Brain microvascular endothelial cell (primary cell): ENCODE measurements at regions not wholly inside any gene's neighbourhood (a gene's known extent, or its start where the extent isn't known, plus 50 kb on each side); places are given as distances from the start of the nearest gene placed in this dataset.

Experiments
- DNase-seq: peaks from one replicate; pipeline ENCODE4 v3.0.0-alpha.2; 2020
- H3K27ac ChIP-seq: fragments of 250-450 bp; sonication (Bioruptor Pico); 2 replicates; pipeline ENCODE4 v1.5.1; 2020; ENCODE audit warnings: mild to moderate bottlenecking, moderate library complexity
- H3K27me3 ChIP-seq: fragments of 250-450 bp; sonication (Bioruptor Pico); replicated peaks from 2 replicates; pipeline ENCODE4 v1.5.1; 2020; ENCODE audit warnings: mild to moderate bottlenecking
- H3K36me3 ChIP-seq: fragments of 250-450 bp; sonication (Bioruptor Pico); replicated peaks from 2 replicates; pipeline ENCODE4 v1.5.1; 2020; ENCODE audit warnings: mild to moderate bottlenecking
- H3K4me3 ChIP-seq: 2 replicates; pipeline ENCODE4 v1.5.1; 2011; ENCODE audit warnings: low read depth, mild to moderate bottlenecking, control low read depth, low read length, moderate library complexity
- in situ Hi-C: cut with HindIII; loops from 2 replicates; pipeline ENCODE4 v1.10.0; 2017; ENCODE audit warnings: low sequenced_read_pairs, low pct_ligation_motif_present
- TF ChIP-seq, protein P1 (sequence below): IDR thresholded peaks from 2 replicates; pipeline ENCODE4 v1.5.1; 2011; ENCODE audit warnings: low read depth, mild to moderate bottlenecking, moderate library complexity, low read length, control low read depth, inconsistent platforms; ENCODE audit errors: missing control alignments

DNA sequence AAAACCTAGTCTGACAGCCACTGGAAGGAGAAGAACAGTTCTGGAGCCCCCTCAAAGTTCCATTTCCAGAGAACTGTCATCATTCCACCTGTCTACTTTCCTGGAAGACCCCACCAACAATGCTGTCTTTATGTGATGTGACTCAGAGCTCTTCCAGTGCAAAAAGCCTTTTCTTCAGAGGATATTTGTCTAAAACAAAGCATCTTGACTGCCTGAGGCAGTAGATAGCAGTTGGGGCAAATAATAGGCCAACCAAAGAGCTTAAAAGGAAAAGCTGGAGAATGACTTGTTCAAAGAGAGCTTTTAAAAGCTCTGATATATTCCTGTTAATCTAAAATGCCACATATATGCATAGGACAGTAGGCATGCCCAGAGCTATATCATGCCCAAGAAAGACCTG lies 62.6 kb downstream of the MIS18A start:
- TF ChIP-seq, protein P1, sequence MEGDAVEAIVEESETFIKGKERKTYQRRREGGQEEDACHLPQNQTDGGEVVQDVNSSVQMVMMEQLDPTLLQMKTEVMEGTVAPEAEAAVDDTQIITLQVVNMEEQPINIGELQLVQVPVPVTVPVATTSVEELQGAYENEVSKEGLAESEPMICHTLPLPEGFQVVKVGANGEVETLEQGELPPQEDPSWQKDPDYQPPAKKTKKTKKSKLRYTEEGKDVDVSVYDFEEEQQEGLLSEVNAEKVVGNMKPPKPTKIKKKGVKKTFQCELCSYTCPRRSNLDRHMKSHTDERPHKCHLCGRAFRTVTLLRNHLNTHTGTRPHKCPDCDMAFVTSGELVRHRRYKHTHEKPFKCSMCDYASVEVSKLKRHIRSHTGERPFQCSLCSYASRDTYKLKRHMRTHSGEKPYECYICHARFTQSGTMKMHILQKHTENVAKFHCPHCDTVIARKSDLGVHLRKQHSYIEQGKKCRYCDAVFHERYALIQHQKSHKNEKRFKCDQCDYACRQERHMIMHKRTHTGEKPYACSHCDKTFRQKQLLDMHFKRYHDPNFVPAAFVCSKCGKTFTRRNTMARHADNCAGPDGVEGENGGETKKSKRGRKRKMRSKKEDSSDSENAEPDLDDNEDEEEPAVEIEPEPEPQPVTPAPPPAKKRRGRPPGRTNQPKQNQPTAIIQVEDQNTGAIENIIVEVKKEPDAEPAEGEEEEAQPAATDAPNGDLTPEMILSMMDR, result no peak
- in situ Hi-C loops, result no loop called here
- Histone ChIP-seq H3K36me3 (no peaks in the 10 kb centered on the region), H3K27me3 (no peaks in the 10 kb centered on the region), H3K27ac (no peak overlapping the region), H3K4me3 (no peak overlapping the region)
- no peak for DNase-seq

GRCh38 chr21:32215306-32215685 lies 63.6 kb downstream of the MIS18A start:
- H3K27ac ChIP-seq, result no peak overlapping the region
- no peaks in the 10 kb centered on the region for H3K27me3 ChIP-seq
- in situ Hi-C loops, result no loop called here
- TF ChIP-seq, protein P1, result no peak
- H3K36me3 ChIP-seq, result no peaks in the 10 kb centered on the region
- H3K4me3 ChIP-seq, result no peak overlapping the region
- DNase-seq, result no peak

DNA sequence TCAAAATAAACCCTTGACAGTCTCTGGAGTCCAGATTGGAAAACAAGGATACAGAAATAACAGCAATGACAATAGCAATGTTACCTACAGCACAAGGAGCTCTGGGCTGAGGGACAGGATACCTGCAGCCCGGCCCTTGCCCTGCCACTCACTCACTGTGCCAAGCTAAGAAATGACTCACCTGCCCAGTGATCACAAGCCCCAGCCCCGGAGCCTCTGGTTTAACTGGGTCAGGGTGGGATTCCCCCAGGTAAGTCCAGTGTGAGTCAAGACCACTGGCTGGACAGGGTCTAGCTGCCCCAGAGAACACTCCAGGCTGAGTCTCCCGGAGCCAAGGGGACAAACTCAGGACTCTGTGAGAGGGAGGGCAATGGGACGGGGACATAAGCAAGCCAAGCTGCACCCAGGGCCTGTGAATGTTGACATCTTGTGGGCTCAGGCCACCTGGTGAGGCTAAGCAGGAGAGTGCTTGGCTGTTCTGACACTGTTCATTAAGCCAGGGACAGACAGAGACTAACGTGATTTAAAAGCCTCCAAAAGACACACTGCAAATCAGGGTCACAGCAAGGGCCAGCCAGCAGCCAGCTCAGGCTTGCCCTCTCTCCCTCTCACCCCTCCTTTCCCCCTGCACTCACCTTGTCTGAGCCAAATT lies 64.1 kb downstream of the MIS18A start:
- Histone ChIP-seq H3K27ac (no peak overlapping the region), H3K27me3 (no peaks in the 10 kb centered on the region), H3K36me3 (no peaks in the 10 kb centered on the region), H3K4me3 (no peak overlapping the region)
- in situ Hi-C loops, result no loop called here
- DNase-seq, result no peak
- TF ChIP-seq, protein P1, result no peak

- in situ Hi-C loops, result no loop called here
- TF ChIP-seq, protein P1, result no peak
- no peak overlapping the region for H3K4me3 ChIP-seq
These were observed 66.7 kb downstream of the MIS18A start for GRCh38 chr21:32212116-32212515.

GRCh38 chr21:32211306-32211705 lies 67.5 kb downstream of the MIS18A start:
- DNase-seq, result no peak
- Histone ChIP-seq H3K27ac (no peak overlapping the region), H3K36me3 (no peaks in the 10 kb centered on the region), H3K4me3 (no peak overlapping the region), H3K27me3 (no peaks in the 10 kb centered on the region)
- in situ Hi-C loops, result no loop called here
- TF ChIP-seq, protein P1, result no peak

More at GRCh38 chr21:32212116-32212515, 66.7 kb downstream of the MIS18A start:
- H3K27me3 ChIP-seq, result no peaks in the 10 kb centered on the region
- no peak for DNase-seq
- no peak overlapping the region for H3K27ac ChIP-seq
- H3K36me3 ChIP-seq, result no peaks in the 10 kb centered on the region

DNA sequence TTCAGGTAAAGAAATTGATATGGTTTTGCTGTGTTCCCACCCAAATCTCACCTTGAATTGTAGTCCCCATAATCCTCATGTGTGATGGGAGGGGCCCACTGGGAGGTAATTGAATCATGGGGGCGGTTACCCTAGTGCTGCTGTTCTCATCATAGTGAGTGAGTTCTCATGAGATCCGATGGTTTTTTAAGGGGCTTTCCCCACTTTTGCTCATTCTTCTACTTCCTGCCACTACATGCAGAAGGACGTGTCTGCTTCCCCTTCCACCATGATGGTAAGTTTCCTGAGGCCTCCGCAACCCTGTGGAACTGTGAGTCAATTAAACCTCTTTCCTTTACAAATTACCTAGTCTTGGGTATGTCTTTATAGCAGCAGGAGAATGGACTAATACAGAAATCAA lies 69.3 kb downstream of the MIS18A start:
- DNase-seq, result no peak
- in situ Hi-C loops, result no loop called here
- H3K4me3 ChIP-seq, result no peak overlapping the region
- no peaks in the 10 kb centered on the region for H3K27me3 ChIP-seq
- no peak overlapping the region for H3K27ac ChIP-seq
- H3K36me3 ChIP-seq, result no peaks in the 10 kb centered on the region
- TF ChIP-seq, protein P1, result no peak
